ENCODE measurements at regions not wholly inside any gene's neighbourhood (a gene's known extent, or its start where the extent isn't known, plus 50 kb on each side); places are given as distances from the start of the nearest gene placed in this dataset.

DNA sequence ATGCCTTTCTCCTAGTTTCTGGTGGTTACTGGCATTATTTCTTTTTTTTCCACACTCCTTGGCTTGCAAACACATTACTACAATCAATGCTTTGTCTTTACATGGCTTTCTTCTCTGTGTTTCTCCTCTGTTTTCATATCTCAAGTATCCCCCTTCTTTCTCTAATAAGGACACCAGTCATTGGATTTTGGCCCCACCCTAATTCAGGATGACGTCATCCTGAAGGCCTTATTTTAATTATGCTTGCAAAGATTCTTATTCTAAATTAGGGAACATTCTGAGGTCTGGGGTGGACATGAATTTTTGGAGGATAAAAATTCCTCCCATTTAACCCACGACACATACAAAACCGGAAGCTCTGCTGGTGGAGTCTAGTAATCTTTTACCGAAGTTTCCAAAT lies 1556.6 kb downstream of the DPP10 start:
- Histone ChIP-seq H3K36me3 (ENCODE audit: control insufficient read depth in 2 of 4, insufficient read depth in 4 of 4, low read length in 3 of 4) (no peaks in the 10 kb centered on the region), H3K56ac (replicated peaks; ENCODE audit: insufficient read length, low read depth, low read length) (no peak overlapping the region), H3K4me3 (ENCODE audit: extremely low read depth in 1 of 4, insufficient read depth in 2 of 4, low read depth in 3 of 4, low read length in 4 of 4) (no peak overlapping the region), H2BK12ac (ENCODE audit: low read depth, low read length) (no peak overlapping the region), H4K8ac (ENCODE audit: extremely low read depth, insufficient read depth, low read length) (no peak overlapping the region), H2BK5ac (ENCODE audit: low read depth, low read length) (no peak overlapping the region), H4K91ac (replicated peaks; ENCODE audit: insufficient read length, low read length) (no peak overlapping the region), H2BK20ac (ENCODE audit: low read length) (no peak overlapping the region), H3K27ac (ENCODE audit: low read depth, low read length) (no peak overlapping the region), H2BK120ac (replicated peaks; ENCODE audit: low read depth, low read length) (no peak overlapping the region), H2AK5ac (ENCODE audit: low read depth, low read length) (no peak overlapping the region), H3K27me3 (replicated peaks in 1 of 4; ENCODE audit: control insufficient read depth in 3 of 4, extremely low read depth in 1 of 4, insufficient read depth in 3 of 4, low read length in 3 of 4) (no peaks in the 10 kb centered on the region), H3K4me2 (ENCODE audit: insufficient read depth in 1 of 2, low read depth in 2 of 2, low read length in 2 of 2) (no peak overlapping the region), H3K79me1 (ENCODE audit: low read depth, low read length) (no peaks in the 10 kb centered on the region), H3K4me1 (replicated peaks in 1 of 4; ENCODE audit: control insufficient read depth in 3 of 4, insufficient read depth in 4 of 4, low read length in 3 of 4) (no peaks in the 10 kb centered on the region), H2AFZ (ENCODE audit: low read length) (no peak overlapping the region), H3K9ac (replicated peaks in 1 of 4; ENCODE audit: extremely low read depth in 1 of 4, low read depth in 3 of 4, low read length in 3 of 4) (no peak overlapping the region), H2BK15ac (ENCODE audit: low read length) (no peak overlapping the region), H3K23me2 (ENCODE audit: low read depth, low read length) (no peaks in the 10 kb centered on the region), H3K4ac (replicated peaks; ENCODE audit: insufficient read length, low read depth, low read length) (no peak overlapping the region), H3K14ac (ENCODE audit: insufficient read length) (no peak overlapping the region), H3K18ac (ENCODE audit: extremely low read depth, low read length) (no peak overlapping the region), H4K5ac (ENCODE audit: insufficient read length, low read depth, low read length) (no peak overlapping the region), H3K23ac (ENCODE audit: insufficient read length) (no peak overlapping the region), H4K20me1 (replicated peaks in 1 of 2; ENCODE audit: control insufficient read depth in 1 of 2, insufficient read depth in 2 of 2, low read length in 2 of 2) (no peaks in the 10 kb centered on the region), H3K79me2 (ENCODE audit: control insufficient read depth in 1 of 2, insufficient read depth in 2 of 2, low read length in 2 of 2) (no peaks in the 10 kb centered on the region), H3K9me3 (ENCODE audit: insufficient read depth in 2 of 2, low read depth in 1 of 2, low read length in 1 of 2) (no peaks in the 10 kb centered on the region)
- FAIRE-seq: no peak
- 85% methylated on average over 4 of the region's 4 CpGs; no CpG with 5 or more reads in 1 of the 2 experiments for WGBS, 2 experiments (ENCODE audit: extremely low coverage in 1 of 2, insufficient coverage in 1 of 2, insufficient read length in 1 of 2, insufficient replicate concordance in 2 of 2, low coverage in 1 of 2, low lambda C conversion rate in 2 of 2, missing lambda C conversion rate in 1 of 2)
- CTCF ChIA-PET (ENCODE audit: partially characterized antibody): no interaction called here
- no peak for TF ChIP-seq CBX8 (IDR thresholded peaks at IDR 0.05; ENCODE audit: borderline replicate concordance, low read depth, low read length)
- no peak for TF ChIP-seq NRF1 (IDR thresholded peaks at IDR 0.05; ENCODE audit: low read depth, low read length)
- TF ChIP-seq GABPA (IDR thresholded peaks at IDR 0.05; ENCODE audit: borderline replicate concordance, insufficient read depth, low read length): no peak
- no peak for TF ChIP-seq TAF7 (optimal IDR thresholded peaks at IDR 0.05; ENCODE audit: borderline replicate concordance, low read depth, low read length)
- TF ChIP-seq SP1 (IDR thresholded peaks at IDR 0.05; ENCODE audit: low read depth, low read length): no peak
- no peak for TF ChIP-seq PHF8 (conservative IDR thresholded peaks at IDR 0.05; ENCODE audit: low read depth, low read length)
- TF ChIP-seq KDM1A (IDR thresholded peaks at IDR 0.05; ENCODE audit: borderline replicate concordance, low read length): no peak
- TF ChIP-seq SUZ12 (IDR thresholded peaks at IDR 0.05; ENCODE audit: low read length): no peak
- POLR2A ChIA-PET (ENCODE audit: partially characterized antibody): no interaction called here
- DNase-seq (ENCODE audit: low read depth in 1 of 2, low spot score in 2 of 2): no peak

All from H1 (cell line).